ENCODE measurements at regions not wholly inside any gene's neighbourhood (a gene's known extent, or its start where the extent isn't known, plus 50 kb on each side); places are given as distances from the start of the nearest gene placed in this dataset.

DNA sequence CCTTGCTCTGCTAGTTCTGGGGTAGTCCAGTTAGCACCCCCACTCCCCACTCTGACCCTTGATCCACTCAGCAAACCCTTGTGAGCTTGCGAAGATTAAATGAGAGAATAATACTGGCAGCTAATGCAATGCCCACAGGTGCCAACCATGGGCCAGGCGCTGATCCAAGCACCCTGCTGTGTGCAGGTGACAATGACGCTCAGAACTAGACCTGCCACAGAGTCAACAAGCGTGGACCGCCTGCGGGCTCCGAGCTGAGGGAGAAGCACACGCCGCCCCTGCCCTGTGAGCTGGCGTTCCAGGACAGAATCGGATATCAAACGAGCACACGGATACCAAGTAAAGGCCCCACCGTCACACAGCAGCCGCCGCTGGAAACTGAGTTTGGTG is 129.2 kb downstream of the FAM53A start:
- Histone ChIP-seq H3K36me3 (no peaks in the 10 kb centered on the region), H3K9me3 (no peaks in the 10 kb centered on the region), H3K27ac (no peak overlapping the region), H3K27me3 (peaks cover 0 to 76% of the 10 kb centered on the region in 2 donors), H3K4me1 (peaks cover 0 to 5% (median 0%) of the 10 kb centered on the region in 4 donors), H3K4me3 (no peak overlapping the region)
- no peak for TF ChIP-seq CTCF (IDR thresholded peaks at IDR 0.05)
- intact Hi-C loops (cut with DNase I; ENCODE audit: low total_unique reads): no loop called here
- no peak for DNase-seq

- no peaks in the 10 kb centered on the region for H3K9me3 ChIP-seq
- H3K4me1 ChIP-seq: peaks cover 0 to 8% (median 2%) of the 10 kb centered on the region in 4 donors
- H3K36me3 ChIP-seq: no peaks in the 10 kb centered on the region
- intact Hi-C loops (cut with DNase I; ENCODE audit: low total_unique reads): no loop called here
- no peak for TF ChIP-seq CTCF (IDR thresholded peaks at IDR 0.05)
- H3K27me3 ChIP-seq: peaks cover 0 to 71% of the 10 kb centered on the region in 2 donors
- no peak overlapping the region for H3K27ac ChIP-seq
- H3K4me3 ChIP-seq: no peak overlapping the region
- no peak for DNase-seq
These were observed 129.8 kb downstream of the FAM53A start for GRCh38 chr4:1554246-1554875.

GRCh38 chr4:1553365-1553764 is 130.7 kb downstream of the FAM53A start:
- no peak for TF ChIP-seq CTCF (IDR thresholded peaks at IDR 0.05)
- intact Hi-C loops (cut with DNase I; ENCODE audit: low total_unique reads): no loop called here
- no peak for DNase-seq
- H3K36me3 ChIP-seq: no peaks in the 10 kb centered on the region
- peaks cover 0 to 18% (median 10%) of the 10 kb centered on the region in 4 donors for H3K4me1 ChIP-seq
- no peak overlapping the region for H3K4me3 ChIP-seq
- no peak overlapping the region for H3K27ac ChIP-seq
- H3K9me3 ChIP-seq: no peaks in the 10 kb centered on the region
- H3K27me3 ChIP-seq: peaks cover 0 to 63% of the 10 kb centered on the region in 2 donors

DNA sequence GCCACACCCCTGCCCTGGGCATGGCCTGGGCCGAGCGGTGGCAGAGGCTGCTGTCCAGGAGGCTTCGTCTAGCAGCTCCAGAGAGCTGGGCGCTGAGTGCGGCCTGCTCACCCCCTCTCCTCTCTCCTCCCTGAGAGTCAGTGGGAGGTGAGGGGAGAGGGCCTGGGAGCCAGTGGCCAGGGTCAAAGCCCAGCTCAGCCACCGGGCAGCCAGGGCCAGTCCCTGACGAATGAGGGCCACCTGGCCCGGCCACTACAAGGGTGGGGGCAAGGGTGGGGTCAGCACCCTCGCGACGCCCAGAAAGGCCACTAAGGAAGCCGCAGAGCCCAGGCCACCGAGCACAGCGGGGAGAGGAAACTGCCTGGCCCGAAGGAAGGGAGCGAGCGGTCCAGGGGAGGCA is 131.7 kb downstream of the FAM53A start:
- peaks cover 0 to 55% of the 10 kb centered on the region in 2 donors for H3K27me3 ChIP-seq

DNA sequence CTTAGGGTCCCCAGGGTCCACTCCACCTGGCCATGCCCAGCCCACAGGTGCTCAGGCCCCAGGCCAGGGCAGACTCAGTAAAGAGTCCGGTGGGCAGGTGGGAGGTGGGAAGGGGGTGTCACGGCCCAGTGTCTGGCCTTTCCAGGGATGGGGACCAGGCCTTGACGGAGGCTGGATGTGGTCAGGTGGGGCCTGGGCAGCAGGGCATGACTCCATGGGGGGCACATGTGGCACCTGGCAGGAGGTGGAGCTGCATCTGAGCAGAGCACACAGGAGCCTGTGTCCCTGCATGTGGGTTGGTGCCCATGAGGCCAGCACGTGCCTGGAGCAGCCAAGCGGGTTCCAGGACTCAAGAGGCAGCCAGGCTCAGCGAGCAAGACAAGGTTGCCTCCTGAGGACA is 132.9 kb downstream of the FAM53A start:
- Histone ChIP-seq H3K9me3 (no peaks in the 10 kb centered on the region), H3K27me3 (peaks cover 0 to 43% of the 10 kb centered on the region in 2 donors), H3K4me1 (peaks cover 0 to 25% (median 15%) of the 10 kb centered on the region in 4 donors), H3K4me3 (no peak overlapping the region), H3K36me3 (no peaks in the 10 kb centered on the region), H3K27ac (no peak overlapping the region)
- TF ChIP-seq CTCF (IDR thresholded peaks at IDR 0.05): no peak
- intact Hi-C loops (cut with DNase I; ENCODE audit: low total_unique reads): no loop called here
- no peak for DNase-seq

More for the DNA sequence above, 131.7 kb downstream of the FAM53A start:
- intact Hi-C loops (cut with DNase I; ENCODE audit: low total_unique reads): no loop called here
- H3K36me3 ChIP-seq: no peaks in the 10 kb centered on the region
- H3K27ac ChIP-seq: no peak overlapping the region
- DNase-seq: no peak
- no peak for TF ChIP-seq CTCF (IDR thresholded peaks at IDR 0.05)
- H3K4me1 ChIP-seq: peaks cover 0 to 25% (median 15%) of the 10 kb centered on the region in 4 donors
- no peak overlapping the region for H3K4me3 ChIP-seq
- H3K9me3 ChIP-seq: no peaks in the 10 kb centered on the region
